ENCODE measurements at regions not wholly inside any gene's neighbourhood (a gene's known extent, or its start where the extent isn't known, plus 50 kb on each side); places are given as distances from the start of the nearest gene placed in this dataset.

- TF ChIP-seq POLR2A (IDR thresholded peaks at IDR 0.05; ENCODE audit: low read depth, low read length), result no peak
- no peak for TF ChIP-seq PAX5 (IDR thresholded peaks at IDR 0.05; ENCODE audit: insufficient read depth, low read length, severe bottlenecking)
- no peak for TF ChIP-seq SPI1 (IDR thresholded peaks at IDR 0.05; ENCODE audit: low read depth, low read length)
- TF ChIP-seq POLR2AphosphoS5 (IDR thresholded peaks at IDR 0.05; ENCODE audit: low read depth, low read length), result no peak
- TF ChIP-seq TAF1 (IDR thresholded peaks at IDR 0.05; ENCODE audit: low read depth, low read length), result no peak
- no peak for TF ChIP-seq POU2F2 (IDR thresholded peaks at IDR 0.05; ENCODE audit: low read depth, low read length)
- DNase-seq (ENCODE audit: insufficient read length, low spot score) (no peak), FAIRE-seq (no peak)
These were observed 382.0 kb downstream of the CDH26 start for GRCh38 chr20:60340232-60340631.

GRCh38 chr20:60341062-60341461 lies 382.8 kb downstream of the CDH26 start:
- no peak for TF ChIP-seq TAF1 (IDR thresholded peaks at IDR 0.05; ENCODE audit: low read depth, low read length)
- no peak for TF ChIP-seq POLR2AphosphoS5 (IDR thresholded peaks at IDR 0.05; ENCODE audit: low read depth, low read length)
- TF ChIP-seq SPI1 (IDR thresholded peaks at IDR 0.05; ENCODE audit: low read depth, low read length), result no peak
- no peak for TF ChIP-seq POU2F2 (IDR thresholded peaks at IDR 0.05; ENCODE audit: low read depth, low read length)
- no peak for TF ChIP-seq PAX5 (IDR thresholded peaks at IDR 0.05; ENCODE audit: insufficient read depth, low read length, severe bottlenecking)
- no peak for TF ChIP-seq POLR2A (IDR thresholded peaks at IDR 0.05; ENCODE audit: low read depth, low read length)
- no peak for FAIRE-seq
- no peak for DNase-seq (ENCODE audit: insufficient read length, low spot score)

- no peak for DNase-seq (ENCODE audit: insufficient read length, low spot score)
- no peak for FAIRE-seq
These were observed 386.9 kb downstream of the CDH26 start for GRCh38 chr20:60345106-60345505.

GRCh38 chr20:60349418-60349817 lies 391.2 kb downstream of the CDH26 start:
- TF ChIP-seq POU2F2 (IDR thresholded peaks at IDR 0.05; ENCODE audit: low read depth, low read length) (no peak), PAX5 (IDR thresholded peaks at IDR 0.05; ENCODE audit: insufficient read depth, low read length, severe bottlenecking) (no peak), POLR2AphosphoS5 (IDR thresholded peaks at IDR 0.05; ENCODE audit: low read depth, low read length) (no peak), POLR2A (IDR thresholded peaks at IDR 0.05; ENCODE audit: low read depth, low read length) (no peak), TAF1 (IDR thresholded peaks at IDR 0.05; ENCODE audit: low read depth, low read length) (no peak), SPI1 (IDR thresholded peaks at IDR 0.05; ENCODE audit: low read depth, low read length) (no peak)
- FAIRE-seq (no peak), DNase-seq (ENCODE audit: insufficient read length, low spot score) (no peak)

More at GRCh38 chr20:60345106-60345505, 386.9 kb downstream of the CDH26 start:
- no peak for TF ChIP-seq PAX5 (IDR thresholded peaks at IDR 0.05; ENCODE audit: insufficient read depth, low read length, severe bottlenecking)
- no peak for TF ChIP-seq POLR2AphosphoS5 (IDR thresholded peaks at IDR 0.05; ENCODE audit: low read depth, low read length)
- no peak for TF ChIP-seq TAF1 (IDR thresholded peaks at IDR 0.05; ENCODE audit: low read depth, low read length)
- TF ChIP-seq SPI1 (IDR thresholded peaks at IDR 0.05; ENCODE audit: low read depth, low read length), result no peak
- TF ChIP-seq POLR2A (IDR thresholded peaks at IDR 0.05; ENCODE audit: low read depth, low read length), result no peak
- TF ChIP-seq POU2F2 (IDR thresholded peaks at IDR 0.05; ENCODE audit: low read depth, low read length), result no peak

GRCh38 chr20:60352017-60352416 lies 393.8 kb downstream of the CDH26 start:
- TF ChIP-seq POU2F2 (IDR thresholded peaks at IDR 0.05; ENCODE audit: low read depth, low read length) (no peak), POLR2A (IDR thresholded peaks at IDR 0.05; ENCODE audit: low read depth, low read length) (no peak), PAX5 (IDR thresholded peaks at IDR 0.05; ENCODE audit: insufficient read depth, low read length, severe bottlenecking) (no peak), POLR2AphosphoS5 (IDR thresholded peaks at IDR 0.05; ENCODE audit: low read depth, low read length) (no peak), SPI1 (IDR thresholded peaks at IDR 0.05; ENCODE audit: low read depth, low read length) (no peak), TAF1 (IDR thresholded peaks at IDR 0.05; ENCODE audit: low read depth, low read length) (no peak)
- FAIRE-seq (no peak), DNase-seq (ENCODE audit: insufficient read length, low spot score) (no peak)

GRCh38 chr20:60352596-60352995 lies 394.4 kb downstream of the CDH26 start:
- TF ChIP-seq POLR2AphosphoS5 (IDR thresholded peaks at IDR 0.05; ENCODE audit: low read depth, low read length), result no peak
- FAIRE-seq (no peak), DNase-seq (ENCODE audit: insufficient read length, low spot score) (no peak)

GRCh38 chr20:60354024-60354580 lies 395.9 kb downstream of the CDH26 start:
- no peak for FAIRE-seq
- TF ChIP-seq POU2F2 (IDR thresholded peaks at IDR 0.05; ENCODE audit: low read depth, low read length) (no peak), SPI1 (IDR thresholded peaks at IDR 0.05; ENCODE audit: low read depth, low read length) (no peak), PAX5 (IDR thresholded peaks at IDR 0.05; ENCODE audit: insufficient read depth, low read length, severe bottlenecking) (no peak), TAF1 (IDR thresholded peaks at IDR 0.05; ENCODE audit: low read depth, low read length) (no peak), POLR2AphosphoS5 (IDR thresholded peaks at IDR 0.05; ENCODE audit: low read depth, low read length) (no peak), POLR2A (IDR thresholded peaks at IDR 0.05; ENCODE audit: low read depth, low read length) (no peak)

GRCh38 chr20:60358101-60358500 lies 399.9 kb downstream of the CDH26 start:
- FAIRE-seq, result no peak
- TF ChIP-seq SPI1 (IDR thresholded peaks at IDR 0.05; ENCODE audit: low read depth, low read length), result no peak
- no peak for TF ChIP-seq POLR2A (IDR thresholded peaks at IDR 0.05; ENCODE audit: low read depth, low read length)
- no peak for TF ChIP-seq TAF1 (IDR thresholded peaks at IDR 0.05; ENCODE audit: low read depth, low read length)
- no peak for TF ChIP-seq POU2F2 (IDR thresholded peaks at IDR 0.05; ENCODE audit: low read depth, low read length)
- no peak for TF ChIP-seq PAX5 (IDR thresholded peaks at IDR 0.05; ENCODE audit: insufficient read depth, low read length, severe bottlenecking)
- TF ChIP-seq POLR2AphosphoS5 (IDR thresholded peaks at IDR 0.05; ENCODE audit: low read depth, low read length), result no peak
- DNase-seq (ENCODE audit: insufficient read length, low spot score), result no peak

More at GRCh38 chr20:60354024-60354580, 395.9 kb downstream of the CDH26 start:
- DNase-seq (ENCODE audit: insufficient read length, low spot score), result no peak

- FAIRE-seq (no peak), DNase-seq (ENCODE audit: insufficient read length, low spot score) (no peak)
- TF ChIP-seq POLR2AphosphoS5 (IDR thresholded peaks at IDR 0.05; ENCODE audit: low read depth, low read length) (no peak), POLR2A (IDR thresholded peaks at IDR 0.05; ENCODE audit: low read depth, low read length) (no peak), PAX5 (IDR thresholded peaks at IDR 0.05; ENCODE audit: insufficient read depth, low read length, severe bottlenecking) (no peak), TAF1 (IDR thresholded peaks at IDR 0.05; ENCODE audit: low read depth, low read length) (no peak), SPI1 (IDR thresholded peaks at IDR 0.05; ENCODE audit: low read depth, low read length) (no peak), POU2F2 (IDR thresholded peaks at IDR 0.05; ENCODE audit: low read depth, low read length) (no peak)
These were observed 400.8 kb downstream of the CDH26 start for GRCh38 chr20:60359010-60359409.

Measured in GM12891 (cell line).